ENCODE measurements at regions not wholly inside any gene's neighbourhood (a gene's known extent, or its start where the extent isn't known, plus 50 kb on each side); places are given as distances from the start of the nearest gene placed in this dataset.

- no peak for DNase-seq
- no peak for ATAC-seq
- TF ChIP-seq POLR2A (IDR thresholded peaks at IDR 0.05) = no peak
- TF ChIP-seq, protein P1, sequence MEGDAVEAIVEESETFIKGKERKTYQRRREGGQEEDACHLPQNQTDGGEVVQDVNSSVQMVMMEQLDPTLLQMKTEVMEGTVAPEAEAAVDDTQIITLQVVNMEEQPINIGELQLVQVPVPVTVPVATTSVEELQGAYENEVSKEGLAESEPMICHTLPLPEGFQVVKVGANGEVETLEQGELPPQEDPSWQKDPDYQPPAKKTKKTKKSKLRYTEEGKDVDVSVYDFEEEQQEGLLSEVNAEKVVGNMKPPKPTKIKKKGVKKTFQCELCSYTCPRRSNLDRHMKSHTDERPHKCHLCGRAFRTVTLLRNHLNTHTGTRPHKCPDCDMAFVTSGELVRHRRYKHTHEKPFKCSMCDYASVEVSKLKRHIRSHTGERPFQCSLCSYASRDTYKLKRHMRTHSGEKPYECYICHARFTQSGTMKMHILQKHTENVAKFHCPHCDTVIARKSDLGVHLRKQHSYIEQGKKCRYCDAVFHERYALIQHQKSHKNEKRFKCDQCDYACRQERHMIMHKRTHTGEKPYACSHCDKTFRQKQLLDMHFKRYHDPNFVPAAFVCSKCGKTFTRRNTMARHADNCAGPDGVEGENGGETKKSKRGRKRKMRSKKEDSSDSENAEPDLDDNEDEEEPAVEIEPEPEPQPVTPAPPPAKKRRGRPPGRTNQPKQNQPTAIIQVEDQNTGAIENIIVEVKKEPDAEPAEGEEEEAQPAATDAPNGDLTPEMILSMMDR (IDR thresholded peaks at IDR 0.05 in 4 of 5, conservative IDR thresholded peaks at IDR 0.05 in 1 of 5) = no peak
Measured at GRCh38 chr7:17405786-17406185, 107.3 kb downstream of the AHR start.

DNA sequence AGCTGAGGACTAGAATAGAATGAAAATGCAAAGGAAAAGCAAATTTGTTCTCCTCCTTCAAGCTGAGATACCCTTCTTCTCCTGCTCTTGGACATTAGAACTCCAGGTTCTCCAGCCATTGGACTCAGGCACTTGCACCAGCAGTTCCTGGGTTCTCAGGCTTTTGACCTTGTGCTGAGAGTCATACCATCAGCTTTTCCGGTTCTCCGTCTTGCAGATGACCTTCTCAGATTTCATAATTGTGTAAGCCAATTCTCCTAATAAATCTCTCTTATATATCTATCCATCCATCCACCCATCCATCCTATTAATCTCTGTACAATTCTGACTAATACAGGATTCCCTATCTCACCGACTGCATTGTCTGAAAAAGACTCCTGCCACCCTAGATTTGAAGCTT is 108.3 kb downstream of the AHR start:
- no peaks in the 10 kb centered on the region for H3K36me3 ChIP-seq
- no peak overlapping the region for H3K27ac ChIP-seq
- ATAC-seq (no peak), DNase-seq (no peak)
- H3K9me3 ChIP-seq = no peaks in the 10 kb centered on the region
- intact Hi-C loops (cut with DNase I; ENCODE audit: low total_unique reads) (no loop called here), in situ Hi-C loops (cut with MboI; ENCODE audit: low sequenced_read_pairs in 4 of 4) (no loop called here)
- TF ChIP-seq, protein P1 (IDR thresholded peaks at IDR 0.05 in 4 of 5, conservative IDR thresholded peaks at IDR 0.05 in 1 of 5) = no peak
- no peak for TF ChIP-seq POLR2A (IDR thresholded peaks at IDR 0.05)
- no peaks in the 10 kb centered on the region for H3K27me3 ChIP-seq
- no peaks in the 10 kb centered on the region for H3K4me1 ChIP-seq
- H3K4me3 ChIP-seq = no peak overlapping the region

More at GRCh38 chr7:17405786-17406185, 107.3 kb downstream of the AHR start:
- in situ Hi-C loops (cut with MboI; ENCODE audit: low sequenced_read_pairs in 4 of 4) = no loop called here
- intact Hi-C loops (cut with DNase I; ENCODE audit: low total_unique reads) = no loop called here
- Histone ChIP-seq H3K4me3 (no peak overlapping the region), H3K4me1 (no peaks in the 10 kb centered on the region), H3K9me3 (no peaks in the 10 kb centered on the region), H3K27me3 (no peaks in the 10 kb centered on the region), H3K27ac (no peak overlapping the region), H3K36me3 (no peaks in the 10 kb centered on the region)

DNA sequence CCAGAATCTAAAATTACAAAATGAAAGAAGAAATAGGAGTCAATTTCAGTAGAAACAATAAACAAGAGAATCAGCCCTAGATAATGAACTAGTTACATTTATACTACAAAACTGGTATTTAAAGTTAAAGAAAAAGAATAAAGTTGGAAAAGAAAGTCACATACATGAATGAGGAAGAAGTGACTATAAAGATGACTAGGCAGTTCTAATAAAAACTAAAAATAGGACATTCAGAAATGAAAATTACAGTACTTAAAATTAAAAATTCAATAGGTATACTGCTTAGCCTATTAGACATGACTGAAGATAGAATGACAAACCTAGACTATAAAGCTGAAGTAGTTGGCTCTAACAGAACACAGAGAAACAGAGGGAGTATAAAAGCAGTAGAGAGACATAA is 108.8 kb downstream of the AHR start:
- Histone ChIP-seq H3K4me1 (no peaks in the 10 kb centered on the region), H3K36me3 (no peaks in the 10 kb centered on the region), H3K9me3 (no peaks in the 10 kb centered on the region), H3K27me3 (no peaks in the 10 kb centered on the region), H3K27ac (no peak overlapping the region), H3K4me3 (no peak overlapping the region)
- TF ChIP-seq, protein P1 (IDR thresholded peaks at IDR 0.05 in 4 of 5, conservative IDR thresholded peaks at IDR 0.05 in 1 of 5) = no peak
- TF ChIP-seq POLR2A (IDR thresholded peaks at IDR 0.05) = no peak
- ATAC-seq (no peak), DNase-seq (no peak)
- in situ Hi-C loops (cut with MboI; ENCODE audit: low sequenced_read_pairs in 4 of 4) = no loop called here
- intact Hi-C loops (cut with DNase I; ENCODE audit: low total_unique reads) = no loop called here

DNA sequence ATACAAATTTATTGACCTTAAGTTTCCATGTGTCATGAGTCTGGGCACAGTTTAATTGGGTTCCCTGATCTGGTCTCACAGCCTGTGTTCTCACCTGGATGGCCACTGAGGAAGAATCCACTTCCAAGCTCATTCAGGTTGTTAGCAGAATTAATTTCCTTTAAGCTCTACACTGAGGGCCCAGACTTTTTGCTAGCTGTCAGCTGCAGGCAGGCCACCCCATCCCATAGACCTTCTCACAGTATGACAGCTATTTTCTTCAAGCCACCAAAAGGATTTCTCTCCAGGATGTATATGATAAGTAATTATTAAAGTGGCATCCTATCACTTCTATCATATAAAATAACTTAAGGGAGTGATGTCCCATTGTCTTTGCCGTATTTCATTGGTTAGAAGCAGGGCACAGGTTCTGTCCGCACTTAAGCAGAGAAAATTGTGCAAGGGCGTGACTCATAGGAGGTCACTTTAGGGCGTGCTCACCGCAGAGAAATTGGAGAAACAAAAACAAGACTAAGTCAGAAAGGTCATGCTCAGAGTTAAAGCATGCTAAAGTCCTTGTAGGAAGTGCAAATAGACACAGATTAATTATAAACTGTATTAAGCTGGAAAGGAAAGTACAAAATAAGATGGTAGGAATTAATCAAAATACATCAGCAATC is 109.9 kb downstream of the AHR start:
- TF ChIP-seq POLR2A (IDR thresholded peaks at IDR 0.05) = no peak
- TF ChIP-seq, protein P1 (IDR thresholded peaks at IDR 0.05 in 4 of 5, conservative IDR thresholded peaks at IDR 0.05 in 1 of 5) = no peak
- Histone ChIP-seq H3K4me1 (no peaks in the 10 kb centered on the region), H3K4me3 (no peak overlapping the region), H3K36me3 (no peaks in the 10 kb centered on the region), H3K9me3 (no peaks in the 10 kb centered on the region), H3K27ac (no peak overlapping the region), H3K27me3 (no peaks in the 10 kb centered on the region)
- peak; percentile 28 to 53 for DNase-seq
- intact Hi-C loops (cut with DNase I; ENCODE audit: low total_unique reads) (no loop called here), in situ Hi-C loops (cut with MboI; ENCODE audit: low sequenced_read_pairs in 4 of 4) (no loop called here)
- ATAC-seq = peak; percentile 90 to 97

DNA sequence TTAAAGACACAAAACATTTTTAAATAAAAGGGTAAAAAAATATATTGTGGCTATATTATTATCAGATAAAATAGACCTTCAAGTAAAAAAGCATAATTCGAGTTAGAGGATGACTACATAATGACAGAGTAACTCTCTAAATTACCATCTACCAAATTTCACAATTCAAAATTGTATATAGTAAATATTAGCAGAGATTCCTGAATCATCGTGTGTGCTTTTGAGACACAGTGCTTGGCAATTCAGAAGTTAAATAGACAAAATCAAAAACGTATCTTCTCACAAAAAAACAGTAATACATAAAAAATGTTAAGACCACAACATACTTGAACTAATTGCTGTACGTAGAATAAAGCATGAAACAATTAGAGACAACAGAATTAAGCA is 110.4 kb downstream of the AHR start:
- TF ChIP-seq POLR2A (IDR thresholded peaks at IDR 0.05) = no peak
- TF ChIP-seq, protein P1 (IDR thresholded peaks at IDR 0.05 in 4 of 5, conservative IDR thresholded peaks at IDR 0.05 in 1 of 5) = no peak
- H3K4me3 ChIP-seq = no peak overlapping the region
- no peaks in the 10 kb centered on the region for H3K9me3 ChIP-seq
- H3K27me3 ChIP-seq = no peaks in the 10 kb centered on the region
- no peak overlapping the region for H3K27ac ChIP-seq
- DNase-seq = no peak
- intact Hi-C loops (cut with DNase I; ENCODE audit: low total_unique reads) = no loop called here
- H3K4me1 ChIP-seq = no peaks in the 10 kb centered on the region
- in situ Hi-C loops (cut with MboI; ENCODE audit: low sequenced_read_pairs in 4 of 4) = no loop called here
- H3K36me3 ChIP-seq = no peaks in the 10 kb centered on the region
- ATAC-seq = no peak
